ENCODE measurements at regions not wholly inside any gene's neighbourhood (a gene's known extent, or its start where the extent isn't known, plus 50 kb on each side); places are given as distances from the start of the nearest gene placed in this dataset.

GRCh38 chr21:26784974-26785373, 60.2 kb downstream of the ADAMTS1 start:
- DNase-seq (ENCODE audit: low spot score): no peak
- in situ Hi-C loops (cut with MboI; ENCODE audit: low sequenced_read_pairs, unreplicated experiment): no loop called here
- TF ChIP-seq, protein P1, sequence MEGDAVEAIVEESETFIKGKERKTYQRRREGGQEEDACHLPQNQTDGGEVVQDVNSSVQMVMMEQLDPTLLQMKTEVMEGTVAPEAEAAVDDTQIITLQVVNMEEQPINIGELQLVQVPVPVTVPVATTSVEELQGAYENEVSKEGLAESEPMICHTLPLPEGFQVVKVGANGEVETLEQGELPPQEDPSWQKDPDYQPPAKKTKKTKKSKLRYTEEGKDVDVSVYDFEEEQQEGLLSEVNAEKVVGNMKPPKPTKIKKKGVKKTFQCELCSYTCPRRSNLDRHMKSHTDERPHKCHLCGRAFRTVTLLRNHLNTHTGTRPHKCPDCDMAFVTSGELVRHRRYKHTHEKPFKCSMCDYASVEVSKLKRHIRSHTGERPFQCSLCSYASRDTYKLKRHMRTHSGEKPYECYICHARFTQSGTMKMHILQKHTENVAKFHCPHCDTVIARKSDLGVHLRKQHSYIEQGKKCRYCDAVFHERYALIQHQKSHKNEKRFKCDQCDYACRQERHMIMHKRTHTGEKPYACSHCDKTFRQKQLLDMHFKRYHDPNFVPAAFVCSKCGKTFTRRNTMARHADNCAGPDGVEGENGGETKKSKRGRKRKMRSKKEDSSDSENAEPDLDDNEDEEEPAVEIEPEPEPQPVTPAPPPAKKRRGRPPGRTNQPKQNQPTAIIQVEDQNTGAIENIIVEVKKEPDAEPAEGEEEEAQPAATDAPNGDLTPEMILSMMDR (IDR thresholded peaks at IDR 0.05; ENCODE audit: borderline replicate concordance, control extremely low read depth, extremely low read depth, insufficient read depth, missing control alignments): no peak

DNA sequence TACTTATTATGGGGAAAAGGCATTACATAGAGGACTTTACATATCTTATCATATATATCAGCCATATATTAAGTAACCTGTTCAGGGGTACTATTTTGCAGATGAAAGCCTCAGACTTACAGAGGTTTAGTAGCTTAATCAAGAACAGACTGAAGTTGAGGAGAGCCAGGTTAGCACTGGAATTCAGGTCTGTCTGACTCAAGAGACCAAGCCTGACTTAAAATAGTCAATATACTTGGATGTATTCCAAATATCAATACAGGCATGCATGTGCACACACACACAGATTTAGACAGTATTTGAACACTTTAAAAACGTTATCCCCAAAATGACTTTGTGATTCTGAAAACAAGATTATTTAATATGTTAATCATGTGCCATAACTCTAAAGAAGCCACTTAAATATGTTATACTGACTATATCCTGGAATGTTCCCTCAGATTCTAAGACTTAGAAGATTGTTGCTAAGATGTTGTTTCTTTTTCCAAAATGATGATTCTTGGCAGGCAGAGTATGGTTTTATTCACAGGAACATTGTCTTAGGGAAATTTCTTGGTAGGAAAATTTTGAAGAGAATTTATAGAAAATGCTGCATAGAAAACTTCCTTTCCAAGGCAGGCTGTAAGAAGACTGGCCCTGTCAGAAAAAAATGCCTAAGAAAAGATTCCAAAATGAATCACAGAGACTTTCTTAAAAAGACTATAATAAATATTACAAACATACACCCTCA, 61.6 kb downstream of the ADAMTS1 start:
- in situ Hi-C loops (cut with MboI; ENCODE audit: low sequenced_read_pairs, unreplicated experiment): no loop called here
- TF ChIP-seq, protein P1 (IDR thresholded peaks at IDR 0.05; ENCODE audit: borderline replicate concordance, control extremely low read depth, extremely low read depth, insufficient read depth, missing control alignments): no peak
- DNase-seq (ENCODE audit: low spot score): no peak

DNA sequence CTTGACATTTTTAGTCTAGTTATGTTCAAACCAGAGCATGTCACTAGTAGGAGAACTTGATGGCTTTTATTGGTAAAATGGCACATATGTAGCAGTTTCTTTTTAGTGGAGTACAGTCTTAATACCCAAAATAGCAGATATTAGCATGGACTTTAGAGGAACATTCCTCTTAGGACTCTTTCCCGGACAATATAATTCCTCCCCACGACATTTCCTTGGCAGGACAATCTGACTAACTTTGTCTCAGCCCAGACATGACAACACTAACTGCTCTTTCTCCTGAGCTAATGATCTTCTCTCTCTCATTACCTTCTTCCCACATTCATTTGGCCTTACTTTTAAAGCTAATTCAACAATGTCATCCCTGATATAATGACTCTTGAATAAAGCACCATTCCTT, 62.5 kb downstream of the ADAMTS1 start:
- TF ChIP-seq, protein P1 (IDR thresholded peaks at IDR 0.05; ENCODE audit: borderline replicate concordance, control extremely low read depth, extremely low read depth, insufficient read depth, missing control alignments): no peak
- in situ Hi-C loops (cut with MboI; ENCODE audit: low sequenced_read_pairs, unreplicated experiment): no loop called here
- no peak for DNase-seq (ENCODE audit: low spot score)

DNA sequence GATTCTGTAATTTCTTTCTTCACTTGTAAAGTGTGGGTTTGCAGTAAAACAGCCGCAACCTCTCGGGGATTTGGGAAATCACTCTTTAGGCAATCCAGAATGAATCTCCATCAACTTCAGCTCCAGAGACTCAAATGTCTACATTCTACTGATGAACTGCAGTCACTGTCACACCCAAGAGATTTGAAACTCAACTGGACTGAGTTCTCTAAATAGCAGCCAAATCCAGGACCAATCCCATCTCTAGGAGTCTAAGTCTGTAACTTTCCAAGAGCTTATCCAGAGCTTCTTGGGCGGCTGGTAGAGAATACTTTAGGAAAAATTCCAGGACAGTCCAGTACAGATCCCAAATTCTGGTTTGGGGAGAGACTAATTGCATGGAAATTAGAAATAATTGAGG, 62.9 kb downstream of the ADAMTS1 start:
- no peak for DNase-seq (ENCODE audit: low spot score)
- TF ChIP-seq, protein P1 (IDR thresholded peaks at IDR 0.05; ENCODE audit: borderline replicate concordance, control extremely low read depth, extremely low read depth, insufficient read depth, missing control alignments): no peak
- in situ Hi-C loops (cut with MboI; ENCODE audit: low sequenced_read_pairs, unreplicated experiment): no loop called here

- in situ Hi-C loops (cut with MboI; ENCODE audit: low sequenced_read_pairs, unreplicated experiment): no loop called here
- TF ChIP-seq, protein P1 (IDR thresholded peaks at IDR 0.05; ENCODE audit: borderline replicate concordance, control extremely low read depth, extremely low read depth, insufficient read depth, missing control alignments): no peak
- DNase-seq (ENCODE audit: low spot score): no peak
These were observed 63.9 kb downstream of the ADAMTS1 start for GRCh38 chr21:26781331-26781730.

GRCh38 chr21:26777166-26777565, 68.0 kb downstream of the ADAMTS1 start:
- DNase-seq (ENCODE audit: low spot score): no peak
- TF ChIP-seq, protein P1 (IDR thresholded peaks at IDR 0.05; ENCODE audit: borderline replicate concordance, control extremely low read depth, extremely low read depth, insufficient read depth, missing control alignments): no peak
- in situ Hi-C loops (cut with MboI; ENCODE audit: low sequenced_read_pairs, unreplicated experiment): no loop called here
